AG04450 (cell line): ENCODE measurements at regions not wholly inside any gene's neighbourhood (a gene's known extent, or its start where the extent isn't known, plus 50 kb on each side); places are given as distances from the start of the nearest gene placed in this dataset.

Source experiments
- CTCF ChIA-PET: fragments of 300-600, 350-600 bp; formaldehyde crosslinking; extraction: SDS; loops from one replicate; lab custom pipeline; 2022; ENCODE audit warnings: antibody characterized with exemption, inconsistent platforms; lab: Charles Lee
- POLR2A ChIA-PET: fragments of 350-600 bp; formaldehyde crosslinking; extraction: SDS; loops from one replicate; lab custom pipeline; 2021; ENCODE audit warnings: antibody characterized with exemption, inconsistent platforms; lab: Yijun Ruan, JAX
- DNase-seq: peaks from one replicate; pipeline ENCODE4 v3.0.0-alpha.2; 2011; ENCODE audit warnings: low read depth, low spot score
- H3K27ac ChIP-seq: one replicate; pipeline ENCODE4 v1.5.1; 2012; ENCODE audit warnings: low read depth, low read length, control low read depth
- H3K27me3 ChIP-seq: one replicate; pipeline ENCODE4 v1.6.0; 2012; ENCODE audit warnings: low read length; ENCODE audit not compliant: control insufficient read depth, insufficient read depth
- H3K4me3 ChIP-seq: 2 replicates; pipeline ENCODE4 v1.5.1; 2011; ENCODE audit warnings: mild to moderate bottlenecking, low read depth, low read length, control low read depth
- H3K9me3 ChIP-seq: 2 replicates; pipeline ENCODE4 v1.5.1; 2012; ENCODE audit warnings: low read length; ENCODE audit not compliant: control insufficient read depth, insufficient read depth
- TF ChIP-seq, protein P1 (sequence below): IDR thresholded peaks from 2 replicates; pipeline ENCODE4 v1.5.1; 2011; ENCODE audit warnings: low read depth, low read length, control low read depth, inconsistent platforms

DNA sequence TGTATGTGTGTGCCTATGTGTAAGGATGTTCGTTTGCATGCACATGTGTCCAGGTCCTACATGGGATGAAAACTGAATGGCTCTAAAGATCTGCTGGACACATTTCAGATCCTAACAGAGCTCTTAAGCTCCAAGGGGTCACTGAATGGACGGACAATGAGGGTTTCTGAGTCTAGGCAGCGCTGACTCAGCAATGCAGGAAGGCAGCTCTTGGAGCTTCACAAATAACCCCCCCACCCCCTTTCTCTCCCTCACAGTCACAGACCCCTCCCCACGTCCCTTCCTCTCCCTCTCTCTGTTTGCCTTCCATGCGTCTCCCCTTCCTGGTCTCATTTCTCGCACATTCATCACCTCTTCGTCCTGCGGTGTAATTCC is 369.8 kb downstream of the PREX1 start:
- peaks cover 5% of the 10 kb centered on the region for H3K27me3 ChIP-seq
- CTCF ChIA-PET, result no interaction called here
- no peaks in the 10 kb centered on the region; the same call in 1 of the 2 replicates for H3K9me3 ChIP-seq
- no peak for DNase-seq
- no peak overlapping the region for H3K4me3 ChIP-seq
- POLR2A ChIA-PET, result no interaction called here
- no peak overlapping the region for H3K27ac ChIP-seq
- TF ChIP-seq, protein P1, sequence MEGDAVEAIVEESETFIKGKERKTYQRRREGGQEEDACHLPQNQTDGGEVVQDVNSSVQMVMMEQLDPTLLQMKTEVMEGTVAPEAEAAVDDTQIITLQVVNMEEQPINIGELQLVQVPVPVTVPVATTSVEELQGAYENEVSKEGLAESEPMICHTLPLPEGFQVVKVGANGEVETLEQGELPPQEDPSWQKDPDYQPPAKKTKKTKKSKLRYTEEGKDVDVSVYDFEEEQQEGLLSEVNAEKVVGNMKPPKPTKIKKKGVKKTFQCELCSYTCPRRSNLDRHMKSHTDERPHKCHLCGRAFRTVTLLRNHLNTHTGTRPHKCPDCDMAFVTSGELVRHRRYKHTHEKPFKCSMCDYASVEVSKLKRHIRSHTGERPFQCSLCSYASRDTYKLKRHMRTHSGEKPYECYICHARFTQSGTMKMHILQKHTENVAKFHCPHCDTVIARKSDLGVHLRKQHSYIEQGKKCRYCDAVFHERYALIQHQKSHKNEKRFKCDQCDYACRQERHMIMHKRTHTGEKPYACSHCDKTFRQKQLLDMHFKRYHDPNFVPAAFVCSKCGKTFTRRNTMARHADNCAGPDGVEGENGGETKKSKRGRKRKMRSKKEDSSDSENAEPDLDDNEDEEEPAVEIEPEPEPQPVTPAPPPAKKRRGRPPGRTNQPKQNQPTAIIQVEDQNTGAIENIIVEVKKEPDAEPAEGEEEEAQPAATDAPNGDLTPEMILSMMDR, result no peak

DNA sequence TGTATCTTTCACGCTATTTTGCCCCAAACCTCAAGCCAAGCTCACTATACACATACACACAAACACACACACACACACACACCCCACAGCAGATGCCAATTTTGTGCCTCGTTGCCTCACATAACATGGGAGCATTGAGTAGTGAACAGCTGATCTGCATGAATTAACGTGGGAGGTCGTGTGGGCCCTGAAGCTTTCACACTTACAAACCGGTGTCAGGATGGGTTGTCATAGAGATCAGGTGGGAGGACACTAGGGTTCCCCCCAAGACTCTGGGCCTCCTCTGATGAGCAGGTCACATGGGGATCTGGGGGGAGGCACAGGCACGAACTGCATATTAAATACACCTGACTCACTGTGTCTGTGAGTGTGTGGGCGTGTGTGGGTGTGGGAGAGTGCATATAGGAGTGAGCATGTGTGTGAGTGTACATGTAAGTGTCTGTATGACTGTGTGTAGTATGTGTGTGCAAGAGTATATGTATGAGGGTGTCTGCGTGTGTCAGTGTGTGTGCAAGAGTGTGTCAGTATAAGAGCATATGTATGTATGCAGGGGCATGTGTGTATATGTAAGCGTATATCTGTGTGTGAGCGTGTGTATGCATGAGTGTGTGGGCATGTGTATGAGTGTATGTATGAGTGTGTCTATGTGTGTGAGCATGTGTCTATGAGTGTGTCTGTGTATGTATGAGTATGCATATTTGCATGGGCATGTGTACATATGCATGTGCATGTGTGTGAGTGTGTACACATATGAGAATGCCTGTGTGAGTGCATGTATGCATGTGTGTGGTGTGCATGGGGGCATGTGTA is 370.4 kb downstream of the PREX1 start:
- POLR2A ChIA-PET, result no interaction called here

DNA sequence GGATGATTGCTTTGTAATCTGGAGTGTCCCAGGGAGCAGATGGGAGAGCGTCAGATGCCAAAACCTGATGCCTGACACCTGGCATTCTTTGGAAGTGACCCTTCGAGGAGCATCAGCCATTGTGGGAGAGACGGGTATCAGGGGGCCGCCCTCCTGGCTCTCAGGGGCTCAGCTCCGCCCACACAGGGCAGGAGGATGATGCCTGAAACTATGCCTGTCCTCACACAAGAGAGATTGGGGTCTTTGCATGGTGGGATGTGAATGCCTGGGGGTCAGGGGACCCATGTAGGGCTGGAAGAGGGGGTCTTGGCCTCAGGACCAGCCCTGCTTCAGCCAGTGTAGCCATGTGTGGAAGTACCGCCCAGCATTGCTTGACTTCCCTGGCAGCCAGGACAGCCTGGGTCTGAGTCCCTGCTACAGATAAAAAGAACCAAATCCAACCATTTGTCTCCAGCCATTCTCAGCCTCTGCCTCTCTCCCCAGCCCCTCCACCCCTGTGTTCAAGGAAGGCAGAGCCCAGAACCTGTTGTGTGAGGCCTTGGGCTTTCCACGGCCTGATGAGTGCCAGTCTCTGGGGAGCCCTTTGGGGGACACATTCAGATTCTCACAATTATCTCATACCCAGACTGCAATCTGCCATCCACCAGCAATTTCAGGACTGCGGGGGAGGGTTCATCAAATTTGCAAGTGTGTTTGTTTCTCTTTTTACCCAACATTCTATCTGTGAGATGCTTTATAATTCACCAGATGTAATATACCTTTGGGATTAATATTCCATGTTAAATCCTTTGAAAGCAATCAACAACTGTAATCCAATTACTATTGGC is 371.2 kb downstream of the PREX1 start:
- DNase-seq, result no peak
- H3K27ac ChIP-seq, result no peak overlapping the region
- POLR2A ChIA-PET, result no interaction called here
- TF ChIP-seq, protein P1, result no peak
- no peak overlapping the region for H3K4me3 ChIP-seq
- CTCF ChIA-PET, result no interaction called here
- no peaks in the 10 kb centered on the region; the same call in 1 of the 2 replicates for H3K9me3 ChIP-seq
- H3K27me3 ChIP-seq, result peaks cover 5% of the 10 kb centered on the region

More for the DNA sequence above, 370.4 kb downstream of the PREX1 start:
- no peak overlapping the region for H3K4me3 ChIP-seq
- CTCF ChIA-PET, result no interaction called here
- peaks cover 5% of the 10 kb centered on the region for H3K27me3 ChIP-seq
- H3K27ac ChIP-seq, result no peak overlapping the region
- DNase-seq, result no peak
- TF ChIP-seq, protein P1, result no peak
- no peaks in the 10 kb centered on the region; the same call in 1 of the 2 replicates for H3K9me3 ChIP-seq

DNA sequence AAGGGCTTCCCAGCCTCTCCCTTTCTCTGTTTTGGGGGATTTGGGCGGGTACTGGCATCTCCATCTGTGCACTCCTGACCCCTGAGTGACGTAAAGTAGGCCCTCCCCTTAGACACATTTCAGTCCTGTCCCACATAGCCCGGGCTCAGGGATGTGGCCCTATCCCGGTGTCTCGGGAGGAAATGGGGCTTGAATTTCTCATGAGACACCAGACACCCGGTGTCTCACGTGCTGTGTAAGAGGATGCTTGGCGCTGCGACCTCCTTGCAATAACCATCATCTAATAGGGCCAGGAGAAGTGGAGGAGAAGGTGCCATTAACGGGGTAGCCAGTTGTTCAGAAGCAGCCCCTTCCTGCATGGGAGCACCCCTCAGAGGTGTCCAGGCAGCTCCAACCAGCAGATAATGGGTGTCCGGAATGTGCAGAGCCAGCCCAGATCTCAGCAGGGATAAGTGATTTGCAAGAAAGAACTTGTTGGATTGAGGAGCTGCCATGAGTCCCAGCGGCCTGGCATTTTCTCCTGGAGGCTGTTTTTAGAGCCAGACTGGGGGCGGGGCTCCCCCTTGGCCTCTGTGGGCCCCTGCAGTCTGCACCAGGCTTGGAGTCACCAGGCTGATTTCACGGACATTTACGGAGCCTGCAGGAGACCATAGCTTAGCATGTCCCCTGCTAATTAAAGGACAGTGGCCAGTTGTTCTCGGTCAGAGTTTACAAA is 372.0 kb downstream of the PREX1 start:
- TF ChIP-seq, protein P1, result no peak
- ChIA-PET POLR2A (no interaction called here), CTCF (no interaction called here)
- DNase-seq, result no peak
- Histone ChIP-seq H3K27ac (no peak overlapping the region), H3K9me3 (no peaks in the 10 kb centered on the region; the same call in 1 of the 2 replicates), H3K27me3 (peaks cover 2% of the 10 kb centered on the region), H3K4me3 (no peak overlapping the region)
